Adrenal gland (tissue), 5 donors: ENCODE measurements at regions not wholly inside any gene's neighbourhood (a gene's known extent, or its start where the extent isn't known, plus 50 kb on each side); places are given as distances from the start of the nearest gene placed in this dataset.

Source experiments
- POLR2A ChIP-seq, 2 donors: fragments of 450-650 bp; IDR thresholded peaks; one replicate each; pipeline ENCODE4 v1.6.1; 2017; ENCODE audit warnings: antibody characterized with exemption in 2 of 2, mild to moderate bottlenecking in 2 of 2, moderate library complexity in 1 of 2
- TF ChIP-seq, protein P1 (sequence below), 6 experiments: fragments of 450-650 bp in 4 of 6; fragments of 200-600 bp in 2 of 6; sonication (generic) in 1 of 6; IDR thresholded peaks; 1 replicate in 5 of 6; 2 replicates in 1 of 6; pipeline versions ENCODE4 v1.5.1 to v1.8.0; 2016 to 2021; ENCODE audit warnings: antibody characterized with exemption in 6 of 6, mild to moderate bottlenecking in 2 of 6, moderate library complexity in 1 of 6
- donor health status: DM: no; HTN: no; CAD: no.

DNA sequence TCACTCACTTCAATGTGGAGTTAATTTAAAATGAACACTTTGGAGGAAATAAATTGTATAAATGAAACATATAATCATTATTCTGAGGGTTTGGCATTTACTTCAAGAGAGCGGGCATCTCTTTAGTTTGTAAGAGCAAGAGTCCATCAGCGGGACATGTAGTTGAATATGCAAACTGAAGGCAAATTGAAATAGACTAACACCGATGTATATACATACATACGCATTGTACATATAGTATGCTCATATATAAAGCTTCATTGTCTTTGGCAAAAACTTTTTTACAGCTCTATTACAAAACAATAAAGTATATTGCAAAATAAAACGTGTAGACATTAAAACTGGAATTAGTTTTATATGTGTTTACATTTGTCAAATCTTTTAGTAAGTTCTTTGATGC lies 328.9 kb downstream of the LTN1 start:
- TF ChIP-seq, protein P1, sequence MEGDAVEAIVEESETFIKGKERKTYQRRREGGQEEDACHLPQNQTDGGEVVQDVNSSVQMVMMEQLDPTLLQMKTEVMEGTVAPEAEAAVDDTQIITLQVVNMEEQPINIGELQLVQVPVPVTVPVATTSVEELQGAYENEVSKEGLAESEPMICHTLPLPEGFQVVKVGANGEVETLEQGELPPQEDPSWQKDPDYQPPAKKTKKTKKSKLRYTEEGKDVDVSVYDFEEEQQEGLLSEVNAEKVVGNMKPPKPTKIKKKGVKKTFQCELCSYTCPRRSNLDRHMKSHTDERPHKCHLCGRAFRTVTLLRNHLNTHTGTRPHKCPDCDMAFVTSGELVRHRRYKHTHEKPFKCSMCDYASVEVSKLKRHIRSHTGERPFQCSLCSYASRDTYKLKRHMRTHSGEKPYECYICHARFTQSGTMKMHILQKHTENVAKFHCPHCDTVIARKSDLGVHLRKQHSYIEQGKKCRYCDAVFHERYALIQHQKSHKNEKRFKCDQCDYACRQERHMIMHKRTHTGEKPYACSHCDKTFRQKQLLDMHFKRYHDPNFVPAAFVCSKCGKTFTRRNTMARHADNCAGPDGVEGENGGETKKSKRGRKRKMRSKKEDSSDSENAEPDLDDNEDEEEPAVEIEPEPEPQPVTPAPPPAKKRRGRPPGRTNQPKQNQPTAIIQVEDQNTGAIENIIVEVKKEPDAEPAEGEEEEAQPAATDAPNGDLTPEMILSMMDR (IDR thresholded peaks at IDR 0.05) = no peak
- TF ChIP-seq POLR2A (IDR thresholded peaks at IDR 0.05) = no peak
